Lower leg skin (tissue), 4 donors: ENCODE measurements at regions not wholly inside any gene's neighbourhood (a gene's known extent, or its start where the extent isn't known, plus 50 kb on each side); places are given as distances from the start of the nearest gene placed in this dataset.

ENCODE experiments used
- DNase-seq, 2 donors: peaks; one replicate each; pipeline ENCODE4 v3.0.0-alpha.2; 2019; ENCODE audit warnings: low spot score in 2 of 2
- H3K4me3 ChIP-seq: fragments of 200-600 bp; sonication (generic); 2 replicates; pipeline ENCODE4 v1.5.1; 2017; ENCODE audit warnings: mild to moderate bottlenecking, low read depth; ENCODE audit not compliant: poor library complexity, severe bottlenecking
- CTCF ChIP-seq, 3 donors: fragments of 450-650 bp; IDR thresholded peaks; one replicate each; pipeline ENCODE4 v1.5.1; 2016; ENCODE audit warnings: antibody characterized with exemption in 3 of 3, mild to moderate bottlenecking in 3 of 3, moderate library complexity in 2 of 3
- POLR2A ChIP-seq, 2 donors: fragments of 450-650 bp; IDR thresholded peaks; one replicate each; pipeline ENCODE4 v1.6.1; 2016 to 2017; ENCODE audit warnings: antibody characterized with exemption in 2 of 2, mild to moderate bottlenecking in 1 of 2, moderate library complexity in 1 of 2
- WGBS, 2 donors: methylation state at CpG; one replicate each; pipeline ENCODE4 v1.1.5; 2018; 5-methylcytosine and 5-hydroxymethylcytosine counted together
- intact Hi-C: fragments of 100-400 bp; cut with DNase I; formaldehyde crosslinking; loops from one replicate; pipeline ENCODE4 v1.15.0; 2023; ENCODE audit warnings: low total_unique reads

- intact Hi-C loops: no loop called here
- H3K4me3 ChIP-seq: no peak overlapping the region
- TF ChIP-seq CTCF (IDR thresholded peaks at IDR 0.05) (no peak), POLR2A (IDR thresholded peaks at IDR 0.05) (no peak)
- DNase-seq: no peak
- WGBS, 2 donors: 75 to 77% methylated on average over 2 of the region's 2 CpGs
Measured at GRCh38 chr10:65335311-65335710, 1590.5 kb upstream of the LRRTM3 start.

GRCh38 chr10:65340340-65340739 lies 1585.5 kb upstream of the LRRTM3 start:
- TF ChIP-seq CTCF (IDR thresholded peaks at IDR 0.05): no peak
- no peak for TF ChIP-seq POLR2A (IDR thresholded peaks at IDR 0.05)
- 78 to 89% methylated on average over 1 of the region's 1 CpG for WGBS, 2 donors

GRCh38 chr10:65341323-65341925 lies 1584.4 kb upstream of the LRRTM3 start:
- H3K4me3 ChIP-seq: no peak overlapping the region
- peak in 1 of 2 donors; percentile 15 for DNase-seq
- TF ChIP-seq CTCF (IDR thresholded peaks at IDR 0.05) (no peak), POLR2A (IDR thresholded peaks at IDR 0.05) (no peak)
- intact Hi-C loops: no loop called here
- whole genome bisulfite sequencing, 2 donors: 36 to 52% methylated on average over 4 of the region's 4 CpGs

More at GRCh38 chr10:65340340-65340739, 1585.5 kb upstream of the LRRTM3 start:
- H3K4me3 ChIP-seq: no peak overlapping the region
- intact Hi-C loops: no loop called here
- no peak for DNase-seq

DNA sequence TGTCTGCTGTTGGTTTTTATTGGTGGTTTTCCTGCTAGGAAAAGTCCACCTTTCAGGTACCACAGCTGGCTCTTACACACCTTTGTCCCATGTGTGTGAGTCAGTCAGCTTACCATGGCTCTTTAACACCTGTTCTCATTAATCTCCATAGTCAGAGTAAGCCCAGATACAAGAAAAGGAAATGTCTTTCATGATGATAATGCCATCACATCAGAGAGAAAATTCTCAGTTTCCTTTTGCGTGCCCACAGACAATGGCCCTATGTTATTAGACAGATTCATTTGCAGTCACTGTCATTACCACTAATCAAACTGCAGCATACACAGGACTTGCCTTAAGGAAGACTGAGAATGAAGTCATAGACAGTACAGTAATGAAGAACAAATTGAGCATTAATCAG lies 1583.6 kb upstream of the LRRTM3 start:
- intact Hi-C loops: no loop called here
- TF ChIP-seq CTCF (IDR thresholded peaks at IDR 0.05) (no peak), POLR2A (IDR thresholded peaks at IDR 0.05) (no peak)
- WGBS, 2 donors: 78 to 79% methylated on average over 1 of the region's 1 CpG
- no peak for DNase-seq
- no peak overlapping the region for H3K4me3 ChIP-seq

GRCh38 chr10:65346466-65346865 lies 1579.4 kb upstream of the LRRTM3 start:
- intact Hi-C loops: no loop called here
- no peak overlapping the region for H3K4me3 ChIP-seq
- WGBS, 2 donors: 72 to 74% methylated on average over 3 of the region's 3 CpGs
- TF ChIP-seq CTCF (IDR thresholded peaks at IDR 0.05): no peak
- no peak for TF ChIP-seq POLR2A (IDR thresholded peaks at IDR 0.05)
- DNase-seq: no peak

DNA sequence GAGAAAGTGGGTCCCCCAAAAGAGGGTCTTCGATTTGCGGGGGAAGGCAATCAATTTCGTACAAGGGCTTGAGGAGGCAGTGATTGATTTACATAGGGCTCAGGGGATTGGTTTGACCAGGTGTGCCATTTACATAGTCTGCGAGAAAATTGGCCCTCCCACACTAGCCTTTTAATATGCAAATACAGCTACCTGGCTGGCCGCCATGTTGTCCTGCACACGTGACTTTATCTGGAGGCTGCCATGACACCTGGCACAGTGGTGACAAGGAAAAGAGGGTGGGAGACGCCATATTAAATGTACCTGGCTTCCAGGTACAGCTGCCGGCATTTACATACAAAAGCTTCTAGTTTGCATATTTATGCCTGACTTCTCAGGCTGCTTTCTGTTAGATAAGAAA lies 1577.2 kb upstream of the LRRTM3 start:
- no peak for DNase-seq
- intact Hi-C loops: no loop called here
- 81 to 86% methylated on average over 8 of the region's 8 CpGs for WGBS, 2 donors
- TF ChIP-seq POLR2A (IDR thresholded peaks at IDR 0.05): no peak
- H3K4me3 ChIP-seq: no peak overlapping the region
